HEK293 (cell line): ENCODE measurements at regions not wholly inside any gene's neighbourhood (a gene's known extent, or its start where the extent isn't known, plus 50 kb on each side); places are given as distances from the start of the nearest gene placed in this dataset.

Source experiments
- CTCF ChIP-seq: fragments of 450-650 bp; formaldehyde crosslinking; IDR thresholded peaks from 2 replicates; pipeline ENCODE4 v1.5.1; 2016; ENCODE audit warnings: missing biosample characterization, missing genetic modification characterization
- PRDM2 ChIP-seq: fragments of 450-650 bp; formaldehyde crosslinking; IDR thresholded peaks from 2 replicates; pipeline ENCODE4 v1.5.1; 2016; ENCODE audit warnings: missing biosample characterization, missing genetic modification characterization, borderline replicate concordance
- ZEB2 ChIP-seq: fragments of 450-650 bp; formaldehyde crosslinking; IDR thresholded peaks from 2 replicates; pipeline ENCODE4 v1.5.1; 2016; ENCODE audit warnings: missing biosample characterization, missing genetic modification characterization
- ZNF747 ChIP-seq: fragments of 450-650 bp; formaldehyde crosslinking; IDR thresholded peaks from 2 replicates; pipeline ENCODE4 v1.5.1; 2016; ENCODE audit warnings: missing biosample characterization, missing genetic modification characterization

- TF ChIP-seq CTCF (tag by site-specific recombination) (no peak), ZEB2 (tag by site-specific recombination) (no peak), PRDM2 (no peak), ZNF747 (tag by site-specific recombination) (no peak)
These were observed 1510.3 kb downstream of the AMY1C start for GRCh38 chr1:105260001-105260400.
